Retinal pigment epithelial cell (primary cell): ENCODE measurements at regions not wholly inside any gene's neighbourhood (a gene's known extent, or its start where the extent isn't known, plus 50 kb on each side); places are given as distances from the start of the nearest gene placed in this dataset.

Source experiments
- DNase-seq: peaks from one replicate; pipeline ENCODE4 v3.0.0-alpha.2; 2010; ENCODE audit warnings: low read depth
- H3K4me3 ChIP-seq: 2 replicates; pipeline ENCODE4 v1.5.1; 2011; ENCODE audit warnings: mild to moderate bottlenecking, low read length, control low read depth, moderate library complexity
- CTCF ChIP-seq: conservative IDR thresholded peaks from 2 replicates; pipeline ENCODE4 v1.5.1; 2011; ENCODE audit warnings: low read depth, low read length, control low read depth, inconsistent platforms

GRCh38 chr3:182697345-182697919 lies 95.9 kb upstream of the ATP11B start:
- H3K4me3 ChIP-seq: no peak overlapping the region
- peak; percentile 26 for DNase-seq
- TF ChIP-seq CTCF: no peak

- peak; percentile 7 for TF ChIP-seq CTCF
- no peak for DNase-seq
- H3K4me3 ChIP-seq: no peak overlapping the region
Measured at GRCh38 chr3:182698078-182698477, 95.2 kb upstream of the ATP11B start.

GRCh38 chr3:182699550-182700170 lies 93.6 kb upstream of the ATP11B start:
- H3K4me3 ChIP-seq: no peak overlapping the region
- no peak for TF ChIP-seq CTCF
- DNase-seq: no peak

GRCh38 chr3:182702216-182702615 lies 91.1 kb upstream of the ATP11B start:
- no peak for TF ChIP-seq CTCF
- H3K4me3 ChIP-seq: no peak overlapping the region
- DNase-seq: no peak

- TF ChIP-seq CTCF: no peak
- no peak for DNase-seq
- H3K4me3 ChIP-seq: no peak overlapping the region
Measured at GRCh38 chr3:182703233-182703632, 90.1 kb upstream of the ATP11B start.

- H3K4me3 ChIP-seq: no peak overlapping the region
- TF ChIP-seq CTCF: peak; percentile 7
- no peak for DNase-seq
Measured at GRCh38 chr3:182704926-182705325, 88.4 kb upstream of the ATP11B start.

- no peak for TF ChIP-seq CTCF
- no peak for DNase-seq
- H3K4me3 ChIP-seq: no peak overlapping the region
Measured at GRCh38 chr3:182708810-182709209, 84.5 kb upstream of the ATP11B start.
